Progenitor cell of endocrine pancreas (in vitro differentiated cells): ENCODE measurements at regions not wholly inside any gene's neighbourhood (a gene's known extent, or its start where the extent isn't known, plus 50 kb on each side); places are given as distances from the start of the nearest gene placed in this dataset.

ENCODE experiments used
- DNase-seq: peaks from one replicate; pipeline ENCODE4 v3.0.0; 2021; ENCODE audit warnings: low spot score; ENCODE audit not compliant: unreplicated experiment
- H3K27ac Mint-ChIP-seq: 2 replicates; pipeline ENCODE4 v1.8.0; 2021; ENCODE audit warnings: mild to moderate bottlenecking, moderate library complexity, mixed read lengths
- H3K27me3 Mint-ChIP-seq: 2 replicates; pipeline ENCODE4 v1.8.0; 2021; ENCODE audit warnings: mixed read lengths
- H3K36me3 Mint-ChIP-seq: 2 replicates; pipeline ENCODE4 v1.8.0; 2022; ENCODE audit warnings: mixed read lengths; ENCODE audit not compliant: insufficient read depth
- H3K4me1 Mint-ChIP-seq: 2 replicates; pipeline ENCODE4 v1.8.0; 2021; ENCODE audit warnings: low read depth, mixed read lengths
- H3K4me3 Mint-ChIP-seq: 2 replicates; pipeline ENCODE4 v1.8.0; 2021; ENCODE audit warnings: low read depth, mild to moderate bottlenecking, moderate library complexity, mixed read lengths
- H3K9me3 Mint-ChIP-seq: 2 replicates; pipeline ENCODE4 v1.8.0; 2021; ENCODE audit warnings: low read depth, mixed read lengths
- TF ChIP-seq, protein P1 (sequence below): fragments of 200-600 bp; sonication (generic); IDR thresholded peaks from one replicate; pipeline ENCODE4 v1.5.0; 2021; ENCODE audit warnings: antibody characterized with exemption, mild to moderate bottlenecking; ENCODE audit not compliant: unreplicated experiment

GRCh38 chr9:79213417-79214125 is 358.2 kb upstream of the TLE4 start:
- no peak overlapping the region for H3K27ac Mint-ChIP-seq
- no peaks in the 10 kb centered on the region for H3K36me3 Mint-ChIP-seq
- no peak overlapping the region for H3K4me3 Mint-ChIP-seq
- no peaks in the 10 kb centered on the region for H3K9me3 Mint-ChIP-seq
- peaks cover 15% of the 10 kb centered on the region for H3K27me3 Mint-ChIP-seq
- no peak for DNase-seq
- H3K4me1 Mint-ChIP-seq, result no peaks in the 10 kb centered on the region
- TF ChIP-seq, protein P1, sequence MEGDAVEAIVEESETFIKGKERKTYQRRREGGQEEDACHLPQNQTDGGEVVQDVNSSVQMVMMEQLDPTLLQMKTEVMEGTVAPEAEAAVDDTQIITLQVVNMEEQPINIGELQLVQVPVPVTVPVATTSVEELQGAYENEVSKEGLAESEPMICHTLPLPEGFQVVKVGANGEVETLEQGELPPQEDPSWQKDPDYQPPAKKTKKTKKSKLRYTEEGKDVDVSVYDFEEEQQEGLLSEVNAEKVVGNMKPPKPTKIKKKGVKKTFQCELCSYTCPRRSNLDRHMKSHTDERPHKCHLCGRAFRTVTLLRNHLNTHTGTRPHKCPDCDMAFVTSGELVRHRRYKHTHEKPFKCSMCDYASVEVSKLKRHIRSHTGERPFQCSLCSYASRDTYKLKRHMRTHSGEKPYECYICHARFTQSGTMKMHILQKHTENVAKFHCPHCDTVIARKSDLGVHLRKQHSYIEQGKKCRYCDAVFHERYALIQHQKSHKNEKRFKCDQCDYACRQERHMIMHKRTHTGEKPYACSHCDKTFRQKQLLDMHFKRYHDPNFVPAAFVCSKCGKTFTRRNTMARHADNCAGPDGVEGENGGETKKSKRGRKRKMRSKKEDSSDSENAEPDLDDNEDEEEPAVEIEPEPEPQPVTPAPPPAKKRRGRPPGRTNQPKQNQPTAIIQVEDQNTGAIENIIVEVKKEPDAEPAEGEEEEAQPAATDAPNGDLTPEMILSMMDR, result no peak

DNA sequence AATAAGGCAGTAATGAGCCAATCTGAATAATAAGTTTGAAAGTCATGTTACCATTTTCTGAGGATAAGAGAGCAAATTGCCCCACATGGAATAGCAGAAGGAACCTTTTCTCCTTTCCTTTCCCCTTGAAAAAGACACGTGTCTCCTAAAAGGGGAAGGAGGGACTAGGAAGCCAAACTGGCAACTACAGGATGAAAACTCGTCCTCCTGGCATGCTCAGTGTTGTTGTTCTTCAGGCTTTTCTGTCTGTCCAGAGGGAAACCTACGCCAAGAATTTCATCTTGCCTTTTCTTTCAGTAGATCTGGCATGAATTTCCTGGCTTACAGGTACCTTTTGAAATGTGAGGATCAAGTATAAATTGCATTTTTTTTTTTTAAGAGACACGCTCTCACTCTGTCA is 355.9 kb upstream of the TLE4 start:
- no peaks in the 10 kb centered on the region for H3K9me3 Mint-ChIP-seq
- H3K36me3 Mint-ChIP-seq, result no peaks in the 10 kb centered on the region
- H3K4me1 Mint-ChIP-seq, result no peaks in the 10 kb centered on the region
- H3K27ac Mint-ChIP-seq, result no peak overlapping the region
- TF ChIP-seq, protein P1, result no peak
- H3K4me3 Mint-ChIP-seq, result no peak overlapping the region
- peaks cover 10% of the 10 kb centered on the region for H3K27me3 Mint-ChIP-seq
- no peak for DNase-seq

DNA sequence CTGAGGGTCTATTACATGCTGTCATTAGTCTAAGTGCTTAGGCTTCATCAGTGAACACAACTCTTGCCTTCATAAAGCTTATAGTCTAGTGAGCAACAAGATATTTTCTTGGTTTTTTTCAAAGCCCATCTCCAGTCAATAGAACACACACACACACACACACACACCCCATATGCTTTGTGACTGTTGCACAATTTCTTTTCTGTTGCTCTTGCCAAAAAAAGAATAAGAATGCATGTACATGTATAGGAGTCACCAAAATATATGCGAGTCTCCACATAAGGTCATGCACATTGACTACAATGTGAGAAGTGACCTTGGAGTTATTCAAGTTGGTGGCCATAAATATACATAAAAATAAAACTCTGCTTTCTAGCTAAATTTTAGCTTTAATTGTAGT is 351.5 kb upstream of the TLE4 start:
- no peaks in the 10 kb centered on the region for H3K36me3 Mint-ChIP-seq
- H3K27me3 Mint-ChIP-seq, result peaks cover 2% of the 10 kb centered on the region
- no peaks in the 10 kb centered on the region for H3K9me3 Mint-ChIP-seq
- TF ChIP-seq, protein P1, result no peak
- DNase-seq, result no peak
- H3K4me1 Mint-ChIP-seq, result no peaks in the 10 kb centered on the region
- no peak overlapping the region for H3K27ac Mint-ChIP-seq
- H3K4me3 Mint-ChIP-seq, result no peak overlapping the region

GRCh38 chr9:79220666-79221065 is 351.1 kb upstream of the TLE4 start:
- TF ChIP-seq, protein P1, result no peak
- Mint-ChIP-seq H3K4me3 (no peak overlapping the region), H3K4me1 (no peaks in the 10 kb centered on the region), H3K27me3 (no peaks in the 10 kb centered on the region), H3K9me3 (no peaks in the 10 kb centered on the region), H3K27ac (no peak overlapping the region), H3K36me3 (no peaks in the 10 kb centered on the region)
- no peak for DNase-seq

DNA sequence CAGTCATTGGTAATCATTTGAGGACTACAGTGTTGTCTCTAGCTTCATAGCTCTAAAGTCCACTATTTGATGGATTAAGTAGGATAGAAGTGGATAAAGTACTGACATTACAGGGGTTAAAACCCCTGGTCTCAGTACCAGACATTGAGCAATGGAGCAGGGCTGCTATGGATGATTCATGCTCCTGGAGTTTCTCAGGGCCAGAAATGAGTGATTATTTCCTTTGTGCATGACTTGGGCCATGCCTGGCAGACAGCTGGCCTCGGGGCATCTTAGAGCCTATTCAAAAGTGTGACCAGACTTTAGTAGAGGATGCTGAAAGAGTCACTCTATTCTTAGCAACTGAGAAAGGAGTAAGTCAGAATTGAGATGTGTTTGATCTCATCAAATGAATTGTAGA is 350.7 kb upstream of the TLE4 start:
- no peak overlapping the region for H3K4me3 Mint-ChIP-seq
- no peaks in the 10 kb centered on the region for H3K4me1 Mint-ChIP-seq
- TF ChIP-seq, protein P1, result no peak
- no peaks in the 10 kb centered on the region for H3K36me3 Mint-ChIP-seq
- H3K27ac Mint-ChIP-seq, result no peak overlapping the region
- H3K9me3 Mint-ChIP-seq, result no peaks in the 10 kb centered on the region
- no peak for DNase-seq
- no peaks in the 10 kb centered on the region for H3K27me3 Mint-ChIP-seq
